ENCODE measurements at regions not wholly inside any gene's neighbourhood (a gene's known extent, or its start where the extent isn't known, plus 50 kb on each side); places are given as distances from the start of the nearest gene placed in this dataset.

DNA sequence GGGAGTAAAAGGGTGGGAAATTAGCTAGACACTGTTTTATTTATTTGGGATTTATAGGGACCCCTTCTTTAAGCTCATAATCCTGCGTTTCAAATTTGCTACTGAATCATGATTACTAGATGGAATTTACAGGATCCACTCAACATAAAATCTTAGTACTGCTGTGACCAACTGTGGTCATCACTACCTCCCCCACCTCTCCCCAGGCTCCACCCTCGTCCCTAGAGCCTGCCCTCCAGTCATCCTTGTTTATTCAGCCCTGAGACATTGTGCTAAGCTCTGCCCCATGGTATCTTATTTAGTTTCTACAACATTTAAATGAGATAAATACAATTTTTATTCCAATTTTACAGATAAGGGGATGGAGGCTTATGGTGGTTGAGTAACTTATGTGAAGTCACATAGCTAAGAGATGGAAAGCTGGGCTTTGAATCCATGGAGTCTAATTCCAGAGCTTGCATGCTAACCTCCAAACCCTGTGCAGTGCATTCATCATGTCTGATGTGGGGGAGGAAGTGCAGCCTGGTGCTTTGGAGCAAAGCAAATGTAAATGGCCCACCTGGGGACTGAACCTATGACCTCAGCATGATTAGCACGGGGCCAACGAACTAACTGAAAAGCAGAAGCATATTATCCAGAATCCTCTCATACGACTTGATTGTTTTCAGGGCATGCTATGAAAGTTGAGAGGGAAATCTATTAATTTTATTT, 502.4 kb downstream of the TMEM182 start:
- no peak for TF ChIP-seq POLR2A (IDR thresholded peaks at IDR 0.05)
- TF ChIP-seq, protein P1, sequence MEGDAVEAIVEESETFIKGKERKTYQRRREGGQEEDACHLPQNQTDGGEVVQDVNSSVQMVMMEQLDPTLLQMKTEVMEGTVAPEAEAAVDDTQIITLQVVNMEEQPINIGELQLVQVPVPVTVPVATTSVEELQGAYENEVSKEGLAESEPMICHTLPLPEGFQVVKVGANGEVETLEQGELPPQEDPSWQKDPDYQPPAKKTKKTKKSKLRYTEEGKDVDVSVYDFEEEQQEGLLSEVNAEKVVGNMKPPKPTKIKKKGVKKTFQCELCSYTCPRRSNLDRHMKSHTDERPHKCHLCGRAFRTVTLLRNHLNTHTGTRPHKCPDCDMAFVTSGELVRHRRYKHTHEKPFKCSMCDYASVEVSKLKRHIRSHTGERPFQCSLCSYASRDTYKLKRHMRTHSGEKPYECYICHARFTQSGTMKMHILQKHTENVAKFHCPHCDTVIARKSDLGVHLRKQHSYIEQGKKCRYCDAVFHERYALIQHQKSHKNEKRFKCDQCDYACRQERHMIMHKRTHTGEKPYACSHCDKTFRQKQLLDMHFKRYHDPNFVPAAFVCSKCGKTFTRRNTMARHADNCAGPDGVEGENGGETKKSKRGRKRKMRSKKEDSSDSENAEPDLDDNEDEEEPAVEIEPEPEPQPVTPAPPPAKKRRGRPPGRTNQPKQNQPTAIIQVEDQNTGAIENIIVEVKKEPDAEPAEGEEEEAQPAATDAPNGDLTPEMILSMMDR (IDR thresholded peaks at IDR 0.05), result no peak
